AG04450 (cell line): ENCODE measurements at regions not wholly inside any gene's neighbourhood (a gene's known extent, or its start where the extent isn't known, plus 50 kb on each side); places are given as distances from the start of the nearest gene placed in this dataset.

Source experiments
- CTCF ChIA-PET: fragments of 300-600, 350-600 bp; formaldehyde crosslinking; extraction: SDS; loops from one replicate; lab custom pipeline; 2022; ENCODE audit warnings: antibody characterized with exemption, inconsistent platforms; lab: Charles Lee
- POLR2A ChIA-PET: fragments of 350-600 bp; formaldehyde crosslinking; extraction: SDS; loops from one replicate; lab custom pipeline; 2021; ENCODE audit warnings: antibody characterized with exemption, inconsistent platforms; lab: Yijun Ruan, JAX
- DNase-seq: peaks from one replicate; pipeline ENCODE4 v3.0.0-alpha.2; 2011; ENCODE audit warnings: low read depth, low spot score
- H3K27ac ChIP-seq: one replicate; pipeline ENCODE4 v1.5.1; 2012; ENCODE audit warnings: low read depth, low read length, control low read depth
- H3K27me3 ChIP-seq: one replicate; pipeline ENCODE4 v1.6.0; 2012; ENCODE audit warnings: low read length; ENCODE audit not compliant: control insufficient read depth, insufficient read depth
- H3K4me3 ChIP-seq: 2 replicates; pipeline ENCODE4 v1.5.1; 2011; ENCODE audit warnings: mild to moderate bottlenecking, low read depth, low read length, control low read depth
- H3K9me3 ChIP-seq: 2 replicates; pipeline ENCODE4 v1.5.1; 2012; ENCODE audit warnings: low read length; ENCODE audit not compliant: control insufficient read depth, insufficient read depth
- CTCF ChIP-seq: IDR thresholded peaks from 2 replicates; pipeline ENCODE4 v1.5.1; 2011; ENCODE audit warnings: low read depth, low read length, control low read depth, inconsistent platforms

- no peak for TF ChIP-seq CTCF
- Histone ChIP-seq H3K4me3 (no peak overlapping the region), H3K27ac (no peak overlapping the region), H3K9me3 (peaks cover 9% of the 10 kb centered on the region), H3K27me3 (no peaks in the 10 kb centered on the region)
- DNase-seq = no peak
- ChIA-PET CTCF (no interaction called here), POLR2A (no interaction called here)
These were observed 97.7 kb upstream of the ZPBP start for GRCh38 chr7:50190776-50191175.

- POLR2A ChIA-PET = no interaction called here
- Histone ChIP-seq H3K27ac (no peak overlapping the region), H3K4me3 (no peak overlapping the region), H3K27me3 (no peaks in the 10 kb centered on the region), H3K9me3 (peaks cover 8% of the 10 kb centered on the region; the same call in 1 of the 2 replicates)
- TF ChIP-seq CTCF = no peak
- no peak for DNase-seq
- CTCF ChIA-PET = no interaction called here
These were observed 96.3 kb upstream of the ZPBP start for GRCh38 chr7:50189371-50189770.

- H3K27me3 ChIP-seq = no peaks in the 10 kb centered on the region
- H3K27ac ChIP-seq = no peak overlapping the region
- ChIA-PET CTCF (no interaction called here), POLR2A (no interaction called here)
- no peak for DNase-seq
- no peak for TF ChIP-seq CTCF
- H3K4me3 ChIP-seq = no peak overlapping the region
- peaks cover 4% of the 10 kb centered on the region; the same call in 1 of the 2 replicates for H3K9me3 ChIP-seq
These were observed 93.1 kb upstream of the ZPBP start for GRCh38 chr7:50185951-50186682.

GRCh38 chr7:50185208-50185607 is 92.2 kb upstream of the ZPBP start:
- no peak for TF ChIP-seq CTCF
- no peak overlapping the region for H3K4me3 ChIP-seq
- DNase-seq = no peak
- H3K27ac ChIP-seq = no peak overlapping the region
- no peaks in the 10 kb centered on the region for H3K9me3 ChIP-seq
- CTCF ChIA-PET = no interaction called here
- POLR2A ChIA-PET = no interaction called here
- no peaks in the 10 kb centered on the region for H3K27me3 ChIP-seq

GRCh38 chr7:50184271-50184990 is 91.4 kb upstream of the ZPBP start:
- no peak overlapping the region for H3K4me3 ChIP-seq
- ChIA-PET POLR2A (no interaction called here), CTCF (no interaction called here)
- H3K27ac ChIP-seq = no peak overlapping the region
- no peak for TF ChIP-seq CTCF
- DNase-seq = no peak
- no peaks in the 10 kb centered on the region for H3K9me3 ChIP-seq
- no peaks in the 10 kb centered on the region for H3K27me3 ChIP-seq
